Upper lobe of right lung (tissue), 1 donor: ENCODE measurements at regions not wholly inside any gene's neighbourhood (a gene's known extent, or its start where the extent isn't known, plus 50 kb on each side); places are given as distances from the start of the nearest gene placed in this dataset.

Experiments
- ATAC-seq: fragments of 200-7000 bp; cut with Tn5 transposase; one replicate; pipeline ENCODE4 v1.9.1; 2020; ENCODE audit warnings: mild to moderate bottlenecking, moderate library complexity
- DNase-seq: peaks from one replicate; pipeline ENCODE4 v3.0.0-alpha.2; 2020
- H3K27ac ChIP-seq: fragments of 200-600 bp; one replicate; pipeline ENCODE4 v1.8.0; 2022
- H3K27me3 ChIP-seq: fragments of 200-600 bp; one replicate; pipeline ENCODE4 v1.8.0; 2022; ENCODE audit warnings: mild to moderate bottlenecking
- H3K36me3 ChIP-seq: fragments of 200-600 bp; one replicate; pipeline ENCODE4 v1.8.0; 2022
- H3K4me1 ChIP-seq: fragments of 200-600 bp; one replicate; pipeline ENCODE4 v1.8.0; 2022
- H3K4me3 ChIP-seq: fragments of 200-600 bp; one replicate; pipeline ENCODE4 v1.8.0; 2022; ENCODE audit warnings: mild to moderate bottlenecking
- H3K9me3 ChIP-seq: fragments of 200-600 bp; one replicate; pipeline ENCODE4 v1.8.0; 2022
- CTCF ChIP-seq: fragments of 200-600 bp; IDR thresholded peaks from one replicate; pipeline ENCODE4 v1.8.0; 2022; ENCODE audit warnings: antibody characterized with exemption
- intact Hi-C: fragments of 100-400 bp; cut with DNase I; formaldehyde crosslinking; loops from one replicate; pipeline ENCODE4 v1.11.0; 2022
- donor health status: DM: no; HTN: yes; CAD: no; lungs with severe emphysema.

GRCh38 chr11:79678780-79679452 lies 238.1 kb upstream of the TENM4 start:
- Histone ChIP-seq H3K4me3 (no peak overlapping the region), H3K27ac (no peak overlapping the region), H3K27me3 (no peaks in the 10 kb centered on the region), H3K36me3 (no peaks in the 10 kb centered on the region), H3K9me3 (no peaks in the 10 kb centered on the region), H3K4me1 (no peaks in the 10 kb centered on the region)
- TF ChIP-seq CTCF: no peak
- DNase-seq (no peak), ATAC-seq (no peak)
- intact Hi-C loops: no loop called here

GRCh38 chr11:79676396-79676795 lies 235.6 kb upstream of the TENM4 start:
- intact Hi-C loops: no loop called here
- no peaks in the 10 kb centered on the region for H3K27me3 ChIP-seq

GRCh38 chr11:79675081-79675480 lies 234.3 kb upstream of the TENM4 start:
- ATAC-seq (no peak), DNase-seq (no peak)
- intact Hi-C loops: no loop called here
- no peak for TF ChIP-seq CTCF
- Histone ChIP-seq H3K4me3 (no peak overlapping the region), H3K27me3 (no peaks in the 10 kb centered on the region), H3K4me1 (no peaks in the 10 kb centered on the region), H3K27ac (no peak overlapping the region), H3K9me3 (no peaks in the 10 kb centered on the region), H3K36me3 (no peaks in the 10 kb centered on the region)

More at GRCh38 chr11:79676396-79676795, 235.6 kb upstream of the TENM4 start:
- no peak overlapping the region for H3K27ac ChIP-seq
- no peak for TF ChIP-seq CTCF
- no peaks in the 10 kb centered on the region for H3K4me1 ChIP-seq
- DNase-seq: no peak
- no peaks in the 10 kb centered on the region for H3K9me3 ChIP-seq
- H3K36me3 ChIP-seq: no peaks in the 10 kb centered on the region
- no peak for ATAC-seq
- H3K4me3 ChIP-seq: no peak overlapping the region

- no peaks in the 10 kb centered on the region for H3K4me1 ChIP-seq
- H3K27me3 ChIP-seq: no peaks in the 10 kb centered on the region
- TF ChIP-seq CTCF: no peak
- DNase-seq (no peak), ATAC-seq (no peak)
- H3K9me3 ChIP-seq: no peaks in the 10 kb centered on the region
- intact Hi-C loops: no loop called here
- H3K36me3 ChIP-seq: no peaks in the 10 kb centered on the region
- H3K27ac ChIP-seq: no peak overlapping the region
- H3K4me3 ChIP-seq: no peak overlapping the region
Observed at GRCh38 chr11:79672786-79673185, 232.0 kb upstream of the TENM4 start.

GRCh38 chr11:79671401-79671800 lies 230.6 kb upstream of the TENM4 start:
- no peaks in the 10 kb centered on the region for H3K4me1 ChIP-seq
- no peaks in the 10 kb centered on the region for H3K9me3 ChIP-seq
- intact Hi-C loops: no loop called here
- TF ChIP-seq CTCF: no peak
- H3K36me3 ChIP-seq: no peaks in the 10 kb centered on the region
- no peak overlapping the region for H3K27ac ChIP-seq
- H3K4me3 ChIP-seq: no peak overlapping the region
- no peak for DNase-seq
- no peak for ATAC-seq
- no peaks in the 10 kb centered on the region for H3K27me3 ChIP-seq

- Histone ChIP-seq H3K27me3 (no peaks in the 10 kb centered on the region), H3K27ac (no peak overlapping the region), H3K4me3 (no peak overlapping the region), H3K9me3 (no peaks in the 10 kb centered on the region), H3K4me1 (no peaks in the 10 kb centered on the region), H3K36me3 (no peaks in the 10 kb centered on the region)
- no peak for ATAC-seq
- DNase-seq: no peak
- intact Hi-C loops: no loop called here
- no peak for TF ChIP-seq CTCF
Observed at GRCh38 chr11:79670882-79671281, 230.1 kb upstream of the TENM4 start.
